ENCODE measurements at regions not wholly inside any gene's neighbourhood (a gene's known extent, or its start where the extent isn't known, plus 50 kb on each side); places are given as distances from the start of the nearest gene placed in this dataset.

DNA sequence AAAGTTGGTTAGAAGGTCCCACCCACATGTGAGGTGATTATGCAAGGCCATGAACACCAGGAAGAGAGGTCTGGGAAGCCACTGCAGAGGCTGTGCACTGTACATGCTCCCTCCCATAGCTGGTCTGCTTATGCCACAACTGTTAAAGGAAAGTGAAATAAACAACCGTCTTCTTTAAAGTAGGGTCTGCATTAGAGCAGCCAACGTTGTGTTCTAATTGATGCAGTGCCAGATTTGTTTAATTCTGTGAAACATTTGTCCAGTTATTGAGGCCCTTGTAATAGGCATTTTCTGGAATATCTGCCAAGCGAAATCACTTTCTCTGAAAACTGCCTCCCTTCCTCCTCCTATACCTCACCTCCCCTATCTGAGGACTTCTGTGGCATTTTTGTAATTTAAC lies 224.0 kb upstream of the LNX1 start:
- DNase-seq (ENCODE audit: low spot score): no peak

- no peak for DNase-seq (ENCODE audit: low spot score)
These were observed 222.7 kb upstream of the LNX1 start for GRCh38 chr4:53813998-53814397.

- no peak for DNase-seq (ENCODE audit: low spot score)
These were observed 219.4 kb upstream of the LNX1 start for GRCh38 chr4:53810643-53811042.

DNA sequence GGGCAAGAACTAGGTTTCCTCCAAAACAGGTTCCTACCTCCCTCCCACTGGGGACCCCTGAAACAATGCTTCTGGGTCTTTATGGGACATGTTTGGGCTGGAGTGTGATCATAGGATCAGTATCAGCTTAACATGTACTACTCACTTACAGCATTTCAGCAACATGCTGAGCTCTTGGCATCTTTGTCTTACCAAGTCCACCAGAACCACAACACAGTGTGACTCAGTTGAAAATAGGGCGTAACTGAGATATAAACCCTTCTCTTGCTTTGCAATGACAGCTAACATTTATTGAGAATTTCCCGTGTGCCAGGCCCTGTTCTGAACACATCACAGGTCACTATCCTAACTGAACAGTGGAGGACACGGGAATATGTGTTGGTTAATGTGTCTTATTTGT lies 218.5 kb upstream of the LNX1 start:
- DNase-seq (ENCODE audit: low spot score): no peak

- DNase-seq (ENCODE audit: low spot score): no peak
These were observed 214.0 kb upstream of the LNX1 start for GRCh38 chr4:53805291-53805690.

- peak; percentile 28 for DNase-seq (ENCODE audit: low spot score)
These were observed 213.4 kb upstream of the LNX1 start for GRCh38 chr4:53804719-53805118.

DNA sequence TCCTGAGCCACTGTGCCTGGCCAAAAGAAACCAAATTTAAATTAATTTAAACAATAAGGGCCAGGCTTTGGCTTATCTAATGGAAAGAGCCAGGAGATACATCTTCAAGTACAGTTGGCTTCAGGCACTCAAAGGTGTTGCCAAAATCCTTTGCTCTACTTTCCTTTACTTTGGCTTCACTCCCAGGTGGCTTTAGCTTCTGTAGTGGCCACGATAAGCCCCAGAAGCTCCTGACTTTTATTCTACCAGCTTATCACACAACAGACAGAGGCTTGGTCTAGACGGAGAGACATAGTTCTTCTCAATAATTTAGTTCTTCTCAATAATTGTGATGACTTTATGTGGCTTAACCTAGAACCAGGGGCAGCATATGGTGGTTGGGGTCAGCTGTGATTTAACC lies 211.2 kb upstream of the LNX1 start:
- no peak for DNase-seq (ENCODE audit: low spot score)

DNA sequence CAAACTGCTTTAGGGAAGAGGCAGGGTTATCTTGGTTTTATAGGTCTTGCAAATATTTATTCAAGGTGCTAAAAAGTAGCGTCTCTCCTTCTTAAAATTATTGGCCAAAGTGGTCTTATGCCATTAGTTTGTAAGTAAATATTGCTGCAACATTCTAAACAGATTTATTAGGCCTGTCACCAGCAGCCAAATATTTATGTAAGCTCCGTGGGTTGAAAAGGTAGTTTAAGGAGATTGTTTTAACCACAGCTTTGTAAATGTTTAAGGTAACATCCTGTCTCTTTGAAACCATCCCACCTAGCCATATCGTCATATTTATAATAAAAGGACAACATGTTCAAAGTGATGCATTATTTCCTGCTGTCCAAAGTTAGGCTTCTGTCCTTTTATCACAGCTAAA lies 210.1 kb upstream of the LNX1 start:
- no peak for DNase-seq (ENCODE audit: low spot score)

- DNase-seq (ENCODE audit: low spot score): no peak
These were observed 209.5 kb upstream of the LNX1 start for GRCh38 chr4:53800741-53801140.

GRCh38 chr4:53793096-53793495 lies 201.8 kb upstream of the LNX1 start:
- DNase-seq (ENCODE audit: low spot score): no peak

- DNase-seq (ENCODE audit: low spot score): no peak
These were observed 199.0 kb upstream of the LNX1 start for GRCh38 chr4:53790286-53790685.

DNA sequence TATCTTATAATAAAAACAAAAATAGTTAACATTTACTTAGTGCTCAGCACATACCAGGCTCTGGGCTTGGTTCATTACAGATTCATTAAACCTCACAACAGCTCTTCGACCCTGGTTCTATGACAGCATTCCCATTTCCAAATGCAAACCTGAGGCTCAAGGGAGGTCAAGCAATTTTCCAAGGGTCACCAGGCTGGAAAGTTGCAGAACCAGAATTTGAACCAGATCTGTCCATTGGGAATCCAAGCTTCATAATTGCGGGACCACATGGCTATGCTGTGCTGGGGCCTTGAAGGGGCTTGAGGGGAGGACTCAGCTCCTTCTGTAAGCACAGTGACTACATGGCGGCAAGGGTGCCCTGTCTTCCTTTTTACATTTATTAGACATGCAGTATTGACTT lies 197.3 kb upstream of the LNX1 start:
- DNase-seq (ENCODE audit: low spot score): no peak

DNA sequence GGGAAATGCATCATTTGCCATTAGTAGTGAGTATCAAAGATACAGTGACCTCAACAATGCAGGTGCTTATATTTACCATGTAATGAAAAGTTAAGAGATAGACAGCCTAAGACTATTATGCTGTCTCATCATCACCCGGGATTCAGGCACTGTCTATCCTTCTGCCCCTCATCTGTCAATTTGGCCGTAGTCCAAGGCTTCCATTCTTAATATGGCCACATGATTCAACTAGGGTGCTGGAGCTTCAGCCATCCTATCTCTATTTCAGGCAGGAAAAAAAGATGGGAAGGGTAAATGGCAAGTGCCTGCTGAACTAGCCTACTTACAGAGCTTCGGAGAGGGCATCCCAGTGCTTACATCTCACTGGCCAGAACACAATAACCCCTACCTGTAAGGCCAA lies 196.7 kb upstream of the LNX1 start:
- DNase-seq (ENCODE audit: low spot score): no peak

- peak; percentile 50 for DNase-seq (ENCODE audit: low spot score)
These were observed 195.3 kb upstream of the LNX1 start for GRCh38 chr4:53786632-53787031.

- DNase-seq (ENCODE audit: low spot score): peak; percentile 14
These were observed 194.7 kb upstream of the LNX1 start for GRCh38 chr4:53785996-53786395.

GRCh38 chr4:53784112-53784511 lies 192.8 kb upstream of the LNX1 start:
- no peak for DNase-seq (ENCODE audit: low spot score)

GRCh38 chr4:53783208-53783859 lies 192.0 kb upstream of the LNX1 start:
- DNase-seq (ENCODE audit: low spot score): no peak

GRCh38 chr4:53782458-53782845 lies 191.2 kb upstream of the LNX1 start:
- no peak for DNase-seq (ENCODE audit: low spot score)

- no peak for DNase-seq (ENCODE audit: low spot score)
These were observed 190.6 kb upstream of the LNX1 start for GRCh38 chr4:53781629-53782457.

DNA sequence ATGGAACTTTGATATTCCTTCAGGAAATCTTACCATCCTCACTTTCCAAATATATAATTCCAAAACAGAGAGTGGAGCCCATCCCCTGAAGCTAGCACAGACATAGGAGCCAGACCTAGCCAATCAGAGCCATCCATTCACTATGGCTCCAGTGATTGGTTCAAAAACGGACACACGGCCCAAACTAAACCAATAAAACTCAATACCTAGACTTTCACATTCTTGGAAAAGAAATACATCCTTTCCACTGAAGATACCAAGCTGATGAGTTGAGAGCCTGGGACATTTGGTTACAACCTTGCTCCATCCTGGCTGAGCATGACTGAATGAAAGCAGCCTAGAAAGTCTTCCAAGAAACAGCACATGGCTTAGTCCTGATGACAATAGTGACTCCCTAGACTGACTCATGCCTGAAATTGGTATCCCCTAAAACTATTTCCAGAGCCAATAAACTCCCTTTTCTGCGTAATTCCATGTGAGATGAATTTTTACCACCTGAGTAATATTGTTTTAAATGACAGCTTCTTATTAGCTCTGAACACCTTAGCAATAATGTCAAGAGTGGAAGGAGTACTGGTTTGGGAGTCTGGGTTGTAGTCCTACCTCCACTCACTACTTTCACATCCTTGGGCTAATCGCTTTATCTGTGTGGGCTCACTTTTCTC lies 189.6 kb upstream of the LNX1 start:
- no peak for DNase-seq (ENCODE audit: low spot score)

GRCh38 chr4:53779025-53779424 lies 187.7 kb upstream of the LNX1 start:
- no peak for DNase-seq (ENCODE audit: low spot score)

GRCh38 chr4:53778155-53778554 lies 186.9 kb upstream of the LNX1 start:
- no peak for DNase-seq (ENCODE audit: low spot score)

All from H4 (cell line).